Gastroesophageal sphincter (tissue), 4 donors: ENCODE measurements at regions not wholly inside any gene's neighbourhood (a gene's known extent, or its start where the extent isn't known, plus 50 kb on each side); places are given as distances from the start of the nearest gene placed in this dataset.

Experiments used
- ATAC-seq: fragments of 150-250 bp; one replicate; pipeline ENCODE4 v1.9.1; 2016; ENCODE audit warnings: mild to moderate bottlenecking, moderate library complexity
- H3K27ac ChIP-seq, 4 donors: fragments of 200-600 bp; sonication (generic) in 3 of 4; 1 replicate in 3 of 4; 2 replicates in 1 of 4; pipeline ENCODE4 v1.5.1; 2016 to 2019
- H3K27me3 ChIP-seq: fragments of 200-600 bp; sonication (generic); one replicate; pipeline ENCODE4 v1.5.1; 2019
- H3K36me3 ChIP-seq, 2 donors: fragments of 200-600 bp; sonication (generic); one replicate each; pipeline ENCODE4 v1.5.1; 2019; ENCODE audit warnings: control low read depth in 1 of 2
- H3K4me1 ChIP-seq, 3 donors: fragments of 200-600 bp; sonication (generic); 1 replicate in 2 of 3; 2 replicates in 1 of 3; pipeline ENCODE4 v1.5.1; 2016 to 2019; ENCODE audit warnings: control low read depth in 2 of 3
- H3K4me3 ChIP-seq, 2 donors: fragments of 200-600 bp; sonication (generic); one replicate each; pipeline ENCODE4 v1.5.1; 2019; ENCODE audit warnings: mild to moderate bottlenecking in 1 of 2, moderate library complexity in 1 of 2
- H3K9me3 ChIP-seq, 3 donors: fragments of 200-600 bp; sonication (generic); one replicate each; pipeline ENCODE4 v1.5.1; 2017 to 2019; ENCODE audit warnings: control low read depth in 2 of 3
- CTCF ChIP-seq, 4 experiments: fragments of 200-600 bp in 2 of 4; fragments of 450-650 bp in 2 of 4; sonication (generic) in 1 of 4; IDR thresholded peaks; one replicate each; pipeline ENCODE4 v1.5.1; 2017 to 2019; ENCODE audit warnings: antibody characterized with exemption in 4 of 4, mild to moderate bottlenecking in 2 of 4, moderate library complexity in 2 of 4
- EP300 ChIP-seq: sonication (generic); formaldehyde crosslinking; IDR thresholded peaks from one replicate; pipeline ENCODE4 v1.6.1; 2017; ENCODE audit warnings: antibody characterized with exemption, mild to moderate bottlenecking
- POLR2A ChIP-seq, 2 donors: fragments of 450-650 bp; IDR thresholded peaks; one replicate each; pipeline ENCODE4 v1.6.1; 2017; ENCODE audit warnings: antibody characterized with exemption in 2 of 2, mild to moderate bottlenecking in 2 of 2, moderate library complexity in 1 of 2
- POLR2AphosphoS5 ChIP-seq: sonication (generic); formaldehyde crosslinking; IDR thresholded peaks from one replicate; pipeline ENCODE4 v1.6.1; 2017; ENCODE audit warnings: antibody characterized with exemption
- WGBS, 2 donors: methylation state at CpG; one replicate each; pipeline ENCODE4 v1.1.5; 2018; ENCODE audit warnings: low coverage in 1 of 2; 5-methylcytosine and 5-hydroxymethylcytosine counted together

- Histone ChIP-seq H3K4me3 (no peak overlapping the region), H3K27me3 (no peaks in the 10 kb centered on the region), H3K27ac (no peak overlapping the region), H3K9me3 (peaks cover 0 to 12% (median 0%) of the 10 kb centered on the region in 3 donors), H3K4me1 (no peaks in the 10 kb centered on the region), H3K36me3 (no peaks in the 10 kb centered on the region)
- no peak for TF ChIP-seq CTCF (IDR thresholded peaks at IDR 0.05)
- no peak for TF ChIP-seq EP300
- TF ChIP-seq POLR2A (IDR thresholded peaks at IDR 0.05), result no peak
- TF ChIP-seq POLR2AphosphoS5, result no peak
- 44% methylated on average over 1 of the region's 1 CpG; no CpG with 5 or more reads in 1 of the 2 donors for WGBS, 2 donors
- no peak for ATAC-seq
Measured at GRCh38 chr9:7415836-7416235, 383.7 kb downstream of the DMAC1 start.

DNA sequence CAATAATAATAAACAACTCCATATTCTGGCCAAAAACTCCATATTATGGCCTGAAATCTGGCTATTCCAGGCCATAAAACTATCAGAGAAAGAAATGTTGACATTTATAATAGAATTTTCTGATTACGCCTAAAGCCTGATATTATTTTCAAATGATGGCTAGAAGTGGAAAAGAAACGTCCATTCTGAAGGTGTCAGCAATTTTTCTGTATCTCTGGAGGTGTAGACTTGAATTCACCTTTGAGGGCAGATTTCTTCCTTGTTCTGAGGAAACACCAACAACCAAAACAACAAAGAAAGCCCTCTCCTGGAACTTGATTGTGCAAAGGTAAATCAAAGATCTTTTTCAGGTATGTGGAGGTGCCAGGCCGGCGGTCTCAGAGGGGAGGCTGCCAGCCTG, 390.7 kb downstream of the DMAC1 start:
- ATAC-seq, result no peak
- no peak overlapping the region for H3K27ac ChIP-seq

DNA sequence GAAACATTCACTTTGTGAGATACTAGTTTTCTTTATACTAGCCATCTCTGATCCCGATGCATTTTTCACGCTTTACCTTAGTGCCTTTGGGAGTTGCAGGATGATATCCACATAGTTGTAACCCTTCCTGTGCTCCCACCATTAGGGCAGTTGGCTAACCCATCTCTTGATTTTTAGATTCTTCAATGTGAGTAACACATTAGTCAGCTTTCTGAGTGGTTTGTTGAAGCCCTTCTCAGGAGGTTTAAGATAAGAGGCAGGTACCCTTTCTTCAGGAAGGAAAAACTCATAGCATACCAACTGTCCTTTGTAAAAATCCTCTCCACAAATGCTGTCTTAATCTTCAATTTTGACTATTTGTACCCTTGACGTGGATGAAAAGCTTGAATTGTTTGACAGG, 392.3 kb downstream of the DMAC1 start:
- no peak overlapping the region for H3K27ac ChIP-seq
- no peaks in the 10 kb centered on the region for H3K4me1 ChIP-seq
- no peaks in the 10 kb centered on the region for H3K27me3 ChIP-seq
- 90 to 91% methylated on average over 3 of the region's 3 CpGs for WGBS, 2 donors
- no peak overlapping the region for H3K4me3 ChIP-seq
- no peaks in the 10 kb centered on the region for H3K36me3 ChIP-seq
- no peak for ATAC-seq
- peaks cover 0 to 3% (median 0%) of the 10 kb centered on the region in 3 donors for H3K9me3 ChIP-seq
- no peak for TF ChIP-seq EP300
- no peak for TF ChIP-seq POLR2AphosphoS5
- TF ChIP-seq CTCF (IDR thresholded peaks at IDR 0.05), result no peak
- TF ChIP-seq POLR2A (IDR thresholded peaks at IDR 0.05), result no peak

More for the DNA sequence above, 390.7 kb downstream of the DMAC1 start:
- Histone ChIP-seq H3K4me1 (no peaks in the 10 kb centered on the region), H3K36me3 (no peaks in the 10 kb centered on the region), H3K4me3 (no peak overlapping the region), H3K9me3 (peaks cover 0 to 6% (median 0%) of the 10 kb centered on the region in 3 donors), H3K27me3 (no peaks in the 10 kb centered on the region)
- WGBS, 2 donors, result 72 to 98% methylated on average over 2 to 4 of the region's 4 CpGs
- TF ChIP-seq POLR2AphosphoS5, result no peak
- no peak for TF ChIP-seq POLR2A (IDR thresholded peaks at IDR 0.05)
- TF ChIP-seq CTCF (IDR thresholded peaks at IDR 0.05), result no peak
- TF ChIP-seq EP300, result no peak

DNA sequence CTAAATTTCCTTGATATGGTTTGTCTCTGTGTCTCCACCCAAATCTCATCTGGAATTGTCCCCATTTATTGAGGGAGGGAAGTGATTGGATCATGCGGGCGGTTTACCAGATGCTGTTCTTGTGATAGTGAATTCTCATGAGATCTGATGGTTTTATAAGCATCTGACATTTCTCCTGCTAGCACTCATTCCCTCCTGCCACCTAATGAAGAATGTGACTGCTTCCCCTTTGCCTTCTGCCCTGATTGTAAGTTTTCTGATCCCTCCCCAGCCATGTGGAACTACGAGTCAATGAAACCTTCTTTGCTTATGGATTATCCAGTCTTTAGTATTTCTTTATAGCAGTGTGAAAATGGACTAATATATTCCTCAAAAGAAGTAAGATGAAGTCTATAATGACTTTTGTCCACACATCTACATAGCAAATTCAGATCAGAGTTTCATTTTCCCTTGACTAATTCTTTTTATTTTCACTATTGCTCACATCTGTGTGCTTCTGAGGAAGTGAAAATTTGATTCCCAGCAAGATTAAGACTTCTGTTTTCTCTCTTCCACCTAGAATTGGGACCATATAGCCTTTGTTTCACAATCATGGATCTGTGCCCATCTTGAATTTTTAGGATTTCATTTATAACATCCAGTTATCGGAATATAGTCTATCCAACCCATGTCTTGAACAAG, 393.5 kb downstream of the DMAC1 start:
- 79 to 91% methylated on average over 4 of the region's 4 CpGs for WGBS, 2 donors
- H3K27me3 ChIP-seq, result no peaks in the 10 kb centered on the region
- no peaks in the 10 kb centered on the region for H3K9me3 ChIP-seq
- H3K36me3 ChIP-seq, result no peaks in the 10 kb centered on the region
- no peak for TF ChIP-seq CTCF (IDR thresholded peaks at IDR 0.05)
- TF ChIP-seq EP300, result no peak
- no peak for TF ChIP-seq POLR2A (IDR thresholded peaks at IDR 0.05)
- TF ChIP-seq POLR2AphosphoS5, result no peak
- no peak overlapping the region for H3K4me3 ChIP-seq
- no peak overlapping the region for H3K27ac ChIP-seq
- ATAC-seq, result no peak
- H3K4me1 ChIP-seq, result no peaks in the 10 kb centered on the region

DNA sequence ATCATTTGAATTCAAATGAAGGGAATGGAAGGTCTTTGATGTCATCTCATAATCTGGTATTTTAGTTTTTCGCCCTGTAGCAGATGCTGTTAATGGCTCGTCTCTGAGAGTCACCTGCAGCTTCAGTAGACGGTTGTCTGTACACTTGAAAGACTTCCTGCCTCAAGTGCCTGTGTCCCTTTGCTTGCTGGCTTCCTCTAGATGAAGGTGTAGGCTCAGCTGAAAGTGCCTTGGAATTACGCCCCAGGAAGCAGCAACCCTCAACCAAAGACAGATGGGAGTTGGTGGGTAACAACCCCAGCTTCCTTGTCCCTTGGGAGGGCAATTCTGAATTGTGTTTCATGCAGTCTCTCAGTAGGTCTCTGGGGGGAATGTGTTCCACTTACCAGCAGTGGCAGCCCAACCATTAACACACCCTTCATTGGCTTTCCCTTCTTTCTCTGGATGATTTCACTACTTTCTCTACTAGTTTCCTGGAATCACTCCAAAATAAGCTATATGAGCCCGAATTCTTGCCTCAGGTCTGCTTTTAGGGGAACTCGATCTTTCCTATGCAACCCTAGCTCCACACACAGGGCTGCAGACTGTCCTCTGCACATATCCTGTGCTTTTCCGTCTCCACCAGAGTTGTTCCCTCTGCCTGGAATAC, 395.6 kb downstream of the DMAC1 start:
- no peak overlapping the region for H3K4me3 ChIP-seq
- no peak for ATAC-seq
- no peaks in the 10 kb centered on the region for H3K27me3 ChIP-seq
- 64 to 73% methylated on average over 5 to 6 of the region's 7 CpGs for WGBS, 2 donors
- TF ChIP-seq POLR2AphosphoS5 (no peak), EP300 (no peak), POLR2A (IDR thresholded peaks at IDR 0.05) (no peak), CTCF (IDR thresholded peaks at IDR 0.05) (no peak)
- no peaks in the 10 kb centered on the region for H3K36me3 ChIP-seq
- no peaks in the 10 kb centered on the region for H3K9me3 ChIP-seq
- no peaks in the 10 kb centered on the region for H3K4me1 ChIP-seq
- no peak overlapping the region for H3K27ac ChIP-seq
